Karpas-422 (cell line): ENCODE measurements at regions not wholly inside any gene's neighbourhood (a gene's known extent, or its start where the extent isn't known, plus 50 kb on each side); places are given as distances from the start of the nearest gene placed in this dataset.

Experiments used
- DNase-seq: peaks from one replicate; pipeline ENCODE4 v3.0.0-alpha.2; 2015
- H2AFZ ChIP-seq: fragments of 200-600 bp; sonication (generic); 2 replicates; pipeline ENCODE4 v1.6.1; 2014; ENCODE audit warnings: antibody characterized with exemption, low read length, mixed read lengths
- H3K27ac ChIP-seq: fragments of 200-600 bp; sonication (generic); 2 replicates; pipeline ENCODE4 v1.5.1; 2014; ENCODE audit warnings: mild to moderate bottlenecking, low read length, moderate library complexity
- H3K27me3 ChIP-seq: fragments of 200-600 bp; sonication (generic); 2 replicates; pipeline ENCODE4 v1.6.1; 2014; ENCODE audit warnings: low read length, mixed read lengths
- H3K36me3 ChIP-seq: fragments of 200-600 bp; sonication (generic); 2 replicates; pipeline ENCODE4 v1.6.1; 2014; ENCODE audit warnings: low read length, mixed read lengths; ENCODE audit not compliant: insufficient read depth
- H3K4me1 ChIP-seq: fragments of 200-600 bp; sonication (generic); 2 replicates; pipeline ENCODE4 v1.6.1; 2014; ENCODE audit warnings: mild to moderate bottlenecking, low read length, mixed read lengths
- H3K4me2 ChIP-seq: fragments of 200-600 bp; sonication (generic); 2 replicates; pipeline ENCODE4 v1.6.1; 2014; ENCODE audit warnings: low read length, low read depth, mild to moderate bottlenecking; ENCODE audit not compliant: poor library complexity, severe bottlenecking
- H3K4me3 ChIP-seq: fragments of 200-600 bp; sonication (generic); 2 replicates; pipeline ENCODE4 v1.5.1; 2014; ENCODE audit warnings: mild to moderate bottlenecking, antibody characterized with exemption, low read length, mixed read lengths
- H3K79me2 ChIP-seq: fragments of 200-600 bp; sonication (generic); 2 replicates; pipeline ENCODE4 v1.6.1; 2014; ENCODE audit warnings: mild to moderate bottlenecking, low read length, mixed read lengths
- H3K9ac ChIP-seq: fragments of 200-600 bp; sonication (generic); 2 replicates; pipeline ENCODE4 v1.6.0; 2014; ENCODE audit warnings: low read length
- H3K9me2 ChIP-seq: fragments of 200-600 bp; sonication (generic), shearing (Covaris generic); replicated peaks from 2 replicates; pipeline ENCODE4 v1.6.0; 2014; ENCODE audit warnings: mild to moderate bottlenecking, low read length, moderate library complexity; ENCODE audit not compliant: insufficient read depth
- H3K9me3 ChIP-seq: fragments of 300-700, 200-600 bp; sonication (generic); 2 replicates; pipeline ENCODE4 v1.6.1; 2014; ENCODE audit warnings: low read length, mixed read lengths
- H4K20me1 ChIP-seq: fragments of 200-600 bp; sonication (generic); 2 replicates; pipeline ENCODE4 v1.6.1; 2014; ENCODE audit warnings: mild to moderate bottlenecking, antibody characterized with exemption, low read length, low read depth; ENCODE audit not compliant: insufficient read depth

DNA sequence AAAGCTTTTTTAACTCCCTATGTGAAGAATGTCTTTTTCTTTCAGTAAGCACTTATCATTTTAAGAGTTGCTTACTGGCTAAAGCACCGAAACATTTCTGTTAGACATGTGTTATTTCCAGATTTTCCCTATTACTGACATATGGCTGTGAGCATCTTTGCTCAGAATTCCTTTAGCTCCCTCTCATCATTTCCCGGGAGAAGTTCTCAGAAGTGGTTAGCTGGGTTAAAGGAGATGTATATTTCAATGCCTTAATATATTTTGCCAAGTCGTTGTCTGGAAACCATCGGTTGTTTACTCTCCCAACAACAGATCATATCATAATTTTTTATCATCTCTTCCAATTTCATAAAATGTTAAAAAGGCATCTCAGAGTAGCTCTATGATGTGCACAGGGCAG, 396.5 kb downstream of the OCA2 start:
- Histone ChIP-seq H3K9me2 (no peaks in the 10 kb centered on the region), H4K20me1 (no peaks in the 10 kb centered on the region), H3K4me2 (no peak overlapping the region), H3K27ac (no peak overlapping the region), H3K27me3 (no peaks in the 10 kb centered on the region), H3K4me3 (no peak overlapping the region), H3K79me2 (no peaks in the 10 kb centered on the region), H3K4me1 (no peaks in the 10 kb centered on the region), H2AFZ (no peak overlapping the region), H3K9ac (no peak overlapping the region), H3K9me3 (peaks cover 43% of the 10 kb centered on the region), H3K36me3 (no peaks in the 10 kb centered on the region)
- DNase-seq, result no peak

DNA sequence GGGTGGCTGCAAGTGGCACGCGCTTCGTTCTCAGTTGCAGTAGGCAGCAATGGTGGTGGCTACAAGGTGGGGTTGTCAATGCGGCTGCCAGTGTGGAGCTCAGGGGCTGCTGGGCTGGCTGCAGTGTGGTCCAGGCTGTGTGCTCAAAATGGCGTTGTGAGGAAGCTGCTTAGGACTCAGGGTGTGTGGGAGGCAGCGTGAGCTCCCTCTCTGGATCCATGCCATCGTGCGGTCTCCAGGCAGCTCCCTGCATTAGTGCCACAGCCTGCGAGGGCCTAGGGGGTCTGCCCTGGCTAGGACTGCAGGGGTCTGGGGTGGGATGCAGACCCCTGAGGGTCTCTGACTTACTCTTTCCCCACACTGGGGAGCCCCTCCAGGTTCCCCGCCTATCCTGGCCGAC, 397.2 kb downstream of the OCA2 start:
- no peak overlapping the region for H2AFZ ChIP-seq
- H3K9ac ChIP-seq, result no peak overlapping the region
- H3K4me3 ChIP-seq, result no peak overlapping the region
- H3K27ac ChIP-seq, result no peak overlapping the region
- no peaks in the 10 kb centered on the region for H3K79me2 ChIP-seq
- no peaks in the 10 kb centered on the region for H3K36me3 ChIP-seq
- H3K4me2 ChIP-seq, result no peak overlapping the region
- H3K9me3 ChIP-seq, result peaks cover 39% of the 10 kb centered on the region
- H3K27me3 ChIP-seq, result no peaks in the 10 kb centered on the region
- H3K4me1 ChIP-seq, result no peaks in the 10 kb centered on the region
- H3K9me2 ChIP-seq, result no peaks in the 10 kb centered on the region
- DNase-seq, result no peak
- H4K20me1 ChIP-seq, result no peaks in the 10 kb centered on the region

DNA sequence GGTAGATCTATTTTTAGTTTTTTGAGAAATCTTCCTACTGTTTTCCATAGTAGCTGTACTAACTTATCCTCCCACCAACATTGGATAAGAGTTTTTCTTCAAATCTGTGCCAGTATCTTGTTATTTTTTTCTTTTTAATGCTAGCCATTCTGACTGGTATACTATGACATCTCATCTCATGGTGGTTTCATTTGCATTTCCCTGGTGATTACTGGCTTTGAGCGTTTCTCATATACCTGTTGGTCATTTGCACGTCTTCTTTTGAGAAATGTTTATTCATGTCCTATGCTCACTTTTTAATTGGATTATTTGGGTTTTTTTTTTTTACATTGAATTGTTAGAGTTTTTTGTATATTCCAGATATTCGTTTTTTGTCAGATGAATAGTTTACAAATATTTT, 398.1 kb downstream of the OCA2 start:
- H3K36me3 ChIP-seq, result no peaks in the 10 kb centered on the region
- H3K4me3 ChIP-seq, result no peak overlapping the region
- no peak for DNase-seq
- H3K9me2 ChIP-seq, result no peaks in the 10 kb centered on the region
- peaks cover 38% of the 10 kb centered on the region for H3K9me3 ChIP-seq
- no peaks in the 10 kb centered on the region for H3K27me3 ChIP-seq
- H3K27ac ChIP-seq, result no peak overlapping the region
- no peaks in the 10 kb centered on the region for H3K4me1 ChIP-seq
- no peaks in the 10 kb centered on the region for H3K79me2 ChIP-seq
- H3K9ac ChIP-seq, result no peak overlapping the region
- H2AFZ ChIP-seq, result no peak overlapping the region
- H3K4me2 ChIP-seq, result no peak overlapping the region
- no peaks in the 10 kb centered on the region for H4K20me1 ChIP-seq

DNA sequence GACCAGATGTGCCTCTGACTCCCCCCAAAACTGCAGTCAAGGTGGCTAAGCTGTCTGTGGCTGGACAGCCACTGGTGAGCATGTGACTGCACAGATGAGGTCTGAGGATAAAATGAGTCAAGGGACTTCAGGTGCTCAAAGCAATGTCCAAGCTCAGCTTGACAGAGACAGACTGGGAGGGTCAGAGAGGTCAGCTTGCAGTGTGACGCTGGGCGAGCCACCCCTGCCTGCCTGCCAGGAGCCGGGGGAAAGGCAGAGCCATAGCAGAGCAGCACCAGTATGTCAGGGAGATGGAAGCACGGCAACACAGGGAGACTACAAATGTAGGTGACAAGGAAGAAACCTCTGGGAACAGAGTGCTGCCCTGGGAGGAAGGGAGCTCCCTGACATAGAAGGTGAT, 399.4 kb downstream of the OCA2 start:
- no peaks in the 10 kb centered on the region for H3K9me2 ChIP-seq
- DNase-seq, result no peak
- no peaks in the 10 kb centered on the region for H3K4me1 ChIP-seq
- H3K9me3 ChIP-seq, result peaks cover 39% of the 10 kb centered on the region
- H2AFZ ChIP-seq, result no peak overlapping the region
- H3K27me3 ChIP-seq, result no peaks in the 10 kb centered on the region
- H3K79me2 ChIP-seq, result no peaks in the 10 kb centered on the region
- no peak overlapping the region for H3K27ac ChIP-seq
- no peaks in the 10 kb centered on the region for H3K36me3 ChIP-seq
- no peaks in the 10 kb centered on the region for H4K20me1 ChIP-seq
- H3K9ac ChIP-seq, result no peak overlapping the region
- H3K4me2 ChIP-seq, result no peak overlapping the region
- H3K4me3 ChIP-seq, result no peak overlapping the region

DNA sequence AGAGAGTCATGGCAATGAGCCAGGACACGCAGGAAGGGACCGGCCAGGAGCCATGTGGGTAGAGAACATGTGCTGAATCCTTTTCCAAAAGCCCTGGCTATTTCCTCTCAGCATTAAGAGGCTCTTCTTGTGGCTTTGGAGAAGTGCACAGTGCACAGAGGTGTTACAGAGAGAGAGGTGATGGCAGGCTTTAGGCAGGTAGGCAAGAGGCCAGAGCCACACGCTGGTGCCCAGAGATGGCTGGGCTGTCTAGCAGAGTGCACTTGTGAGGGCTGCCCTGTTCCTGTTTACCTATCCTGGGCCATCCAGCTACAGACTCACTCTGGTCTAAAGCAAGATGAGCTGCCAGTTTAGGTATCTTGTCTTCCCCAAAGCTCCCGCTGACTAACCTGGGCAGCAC, 402.6 kb downstream of the OCA2 start:
- Histone ChIP-seq H3K9me2 (no peaks in the 10 kb centered on the region), H3K9ac (no peak overlapping the region), H3K27me3 (no peaks in the 10 kb centered on the region), H3K4me2 (no peak overlapping the region), H3K4me3 (no peak overlapping the region), H3K36me3 (no peaks in the 10 kb centered on the region), H2AFZ (no peak overlapping the region), H3K9me3 (peaks cover 36% of the 10 kb centered on the region), H3K27ac (no peak overlapping the region), H3K4me1 (no peaks in the 10 kb centered on the region), H3K79me2 (no peaks in the 10 kb centered on the region), H4K20me1 (no peaks in the 10 kb centered on the region)
- DNase-seq, result no peak

DNA sequence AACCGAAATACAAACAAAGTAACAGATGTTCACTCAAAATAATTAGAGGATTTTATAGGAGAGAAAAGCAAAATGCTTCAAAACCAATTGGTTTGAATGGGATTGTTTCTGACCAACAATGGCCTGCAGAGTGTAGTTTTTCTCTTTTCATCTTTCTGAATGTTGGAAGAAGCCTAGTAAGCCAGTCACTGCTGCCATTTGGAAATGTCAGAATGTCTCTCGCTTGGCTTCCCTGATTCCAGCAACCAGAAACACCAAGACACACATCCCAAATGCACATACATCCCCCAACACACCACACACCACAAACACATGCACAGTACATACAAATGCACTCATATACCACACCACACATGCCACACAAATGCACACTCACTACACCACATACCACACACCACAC, 403.4 kb downstream of the OCA2 start:
- Histone ChIP-seq H4K20me1 (no peaks in the 10 kb centered on the region), H3K4me3 (no peak overlapping the region), H2AFZ (no peak overlapping the region), H3K27me3 (no peaks in the 10 kb centered on the region), H3K4me2 (no peak overlapping the region), H3K79me2 (no peaks in the 10 kb centered on the region), H3K36me3 (no peaks in the 10 kb centered on the region), H3K9me3 (peaks cover 35% of the 10 kb centered on the region), H3K4me1 (no peaks in the 10 kb centered on the region), H3K27ac (no peak overlapping the region), H3K9ac (no peak overlapping the region), H3K9me2 (no peaks in the 10 kb centered on the region)
- no peak for DNase-seq

DNA sequence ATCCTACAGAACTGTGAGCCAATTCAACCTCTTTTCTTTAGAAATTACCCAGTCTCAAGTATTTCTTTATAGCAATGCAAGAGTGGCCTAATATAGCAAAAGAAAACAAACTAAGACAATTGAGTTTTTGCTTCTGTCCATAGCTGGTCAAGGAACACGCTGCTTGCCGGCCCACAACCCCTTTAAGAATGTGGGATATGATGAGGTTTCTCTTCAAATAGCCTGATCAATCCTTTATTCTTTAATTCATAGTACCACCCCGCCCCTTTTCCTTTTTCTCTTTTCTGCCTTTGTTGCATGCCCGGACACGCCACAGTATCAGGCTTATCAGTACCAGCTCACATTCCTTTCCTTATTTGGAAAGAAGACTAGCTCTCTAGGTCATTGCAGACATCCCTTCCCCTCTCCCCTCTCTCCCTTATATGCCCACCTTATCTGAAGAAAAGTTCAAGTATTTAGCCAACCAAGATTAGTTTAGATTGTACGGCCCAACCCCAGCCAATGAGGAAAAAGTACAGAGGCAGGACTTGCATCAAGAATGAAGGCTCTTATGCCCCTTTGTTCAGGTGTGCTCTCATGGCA, 404.5 kb downstream of the OCA2 start:
- Histone ChIP-seq H3K27me3 (no peaks in the 10 kb centered on the region), H4K20me1 (no peaks in the 10 kb centered on the region), H3K4me1 (no peaks in the 10 kb centered on the region), H3K9me2 (no peaks in the 10 kb centered on the region), H3K4me3 (no peak overlapping the region), H3K9ac (no peak overlapping the region), H3K36me3 (no peaks in the 10 kb centered on the region), H3K9me3 (peaks cover 34% of the 10 kb centered on the region), H3K4me2 (no peak overlapping the region), H3K79me2 (no peaks in the 10 kb centered on the region), H3K27ac (no peak overlapping the region), H2AFZ (no peak overlapping the region)
- no peak for DNase-seq

DNA sequence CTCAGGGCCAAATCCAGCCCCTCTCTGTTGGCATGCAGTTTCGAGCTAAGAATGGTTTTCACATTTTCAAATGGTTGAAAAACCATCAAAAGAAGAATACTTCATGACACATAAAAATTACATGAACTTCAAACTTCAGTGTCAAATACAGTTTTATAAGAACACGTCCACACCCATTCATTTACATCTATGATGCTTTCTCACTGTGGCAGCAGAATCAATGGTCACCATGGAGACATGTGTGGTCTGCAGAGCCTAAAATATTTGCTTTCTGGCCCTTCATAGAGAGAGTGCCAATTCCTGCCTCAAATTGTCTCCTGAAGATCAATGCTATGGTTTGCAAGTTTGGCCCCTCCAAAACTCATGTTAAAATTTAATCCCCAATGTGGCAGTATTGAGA, 405.8 kb downstream of the OCA2 start:
- Histone ChIP-seq H3K36me3 (no peaks in the 10 kb centered on the region), H3K9me3 (peaks cover 37% of the 10 kb centered on the region), H3K4me2 (no peak overlapping the region), H3K27ac (no peak overlapping the region), H3K9me2 (no peaks in the 10 kb centered on the region), H3K4me3 (no peak overlapping the region), H3K79me2 (no peaks in the 10 kb centered on the region), H3K27me3 (no peaks in the 10 kb centered on the region), H4K20me1 (no peaks in the 10 kb centered on the region), H2AFZ (no peak overlapping the region), H3K4me1 (no peaks in the 10 kb centered on the region), H3K9ac (no peak overlapping the region)
- DNase-seq, result no peak

DNA sequence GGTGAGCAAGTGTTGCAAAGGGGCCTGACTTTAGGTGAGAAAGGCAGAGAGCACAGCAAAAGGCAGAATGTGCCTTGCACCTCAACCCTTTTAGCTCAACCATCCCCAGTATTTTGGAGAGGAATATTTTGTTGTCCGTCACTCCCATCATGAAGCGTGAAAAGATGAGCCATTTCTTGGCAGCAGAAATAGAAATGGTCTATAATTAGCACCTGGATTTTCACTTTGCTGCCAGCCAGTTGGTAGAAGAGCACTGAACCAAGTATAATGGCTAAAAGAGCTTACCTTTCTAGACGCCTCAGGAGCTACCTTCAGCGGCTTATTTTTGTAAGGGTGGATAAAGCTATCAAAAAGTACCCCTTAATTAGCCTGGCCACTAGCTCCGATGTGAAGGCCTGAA, 406.7 kb downstream of the OCA2 start:
- no peaks in the 10 kb centered on the region for H3K4me1 ChIP-seq
- no peak for DNase-seq
- H3K9me2 ChIP-seq, result no peaks in the 10 kb centered on the region
- H2AFZ ChIP-seq, result no peak overlapping the region
- no peak overlapping the region for H3K4me3 ChIP-seq
- H3K27ac ChIP-seq, result no peak overlapping the region
- no peaks in the 10 kb centered on the region for H3K36me3 ChIP-seq
- no peak overlapping the region for H3K4me2 ChIP-seq
- peaks cover 34% of the 10 kb centered on the region for H3K9me3 ChIP-seq
- H4K20me1 ChIP-seq, result no peaks in the 10 kb centered on the region
- no peaks in the 10 kb centered on the region for H3K27me3 ChIP-seq
- no peak overlapping the region for H3K9ac ChIP-seq
- H3K79me2 ChIP-seq, result no peaks in the 10 kb centered on the region
